Adrenal gland (tissue), 9 donors: ENCODE measurements at regions not wholly inside any gene's neighbourhood (a gene's known extent, or its start where the extent isn't known, plus 50 kb on each side); places are given as distances from the start of the nearest gene placed in this dataset.

Experiments used
- DNase-seq, 7 donors: peaks; one replicate each; pipeline ENCODE4 v3.0.0-alpha.2; 2019 to 2020
- H3K27ac ChIP-seq, 5 donors: fragments of 200-600 bp; sonication (generic) in 4 of 5; 1 replicate in 3 of 5; 2 replicates in 2 of 5; pipeline versions ENCODE4 v1.5.1 to v1.8.0; 2016 to 2020; ENCODE audit warnings: mild to moderate bottlenecking in 1 of 5
- H3K27me3 ChIP-seq: fragments of 200-600 bp; 2 replicates; pipeline ENCODE4 v1.8.0; 2021
- H3K36me3 ChIP-seq, 2 donors: fragments of 200-600 bp; replicated peaks in 1 of 2; 1 replicate in 1 of 2; 2 replicates in 1 of 2; pipeline versions ENCODE4 v1.5.1 to v1.8.0; 2018 to 2022
- H3K4me1 ChIP-seq, 2 donors: fragments of 200-600 bp; replicated peaks in 1 of 2; 1 replicate in 1 of 2; 2 replicates in 1 of 2; pipeline versions ENCODE4 v1.5.1 to v1.8.0; 2018 to 2021
- H3K4me3 ChIP-seq, 4 donors: fragments of 200-600 bp; sonication (generic) in 3 of 4; one replicate each; pipeline ENCODE4 v1.5.1; 2016 to 2018
- H3K9me3 ChIP-seq, 3 donors: fragments of 200-600 bp; sonication (generic) in 1 of 3; replicated peaks in 1 of 3; 1 replicate in 2 of 3; 2 replicates in 1 of 3; pipeline versions ENCODE4 v1.5.1 to v1.8.0; 2016 to 2021
- POLR2A ChIP-seq, 2 donors: fragments of 450-650 bp; IDR thresholded peaks; one replicate each; pipeline ENCODE4 v1.6.1; 2017; ENCODE audit warnings: antibody characterized with exemption in 2 of 2, mild to moderate bottlenecking in 2 of 2, moderate library complexity in 1 of 2
- WGBS, 4 donors: extraction: QIAGEN DNeasy Blood & Tissue Kit in 2 of 4; methylation state at CpG; one replicate each; pipeline versions ENCODE4 v1.1.5 to v1.1.7; 2013 to 2017; 5-methylcytosine and 5-hydroxymethylcytosine counted together
- intact Hi-C, 2 donors: fragments of 100-400 bp; cut with DNase I; formaldehyde crosslinking; loops; one replicate each; pipeline versions ENCODE4 v1.14.1 to v1.15.0; 2022 to 2023
- TF ChIP-seq, protein P1 (sequence below), 6 experiments: fragments of 450-650 bp in 4 of 6; fragments of 200-600 bp in 2 of 6; sonication (generic) in 1 of 6; IDR thresholded peaks; 1 replicate in 5 of 6; 2 replicates in 1 of 6; pipeline versions ENCODE4 v1.5.1 to v1.8.0; 2016 to 2021; ENCODE audit warnings: antibody characterized with exemption in 6 of 6, mild to moderate bottlenecking in 2 of 6, moderate library complexity in 1 of 6
- donor health status: healthy with polysubstance abuse.
- donor health status: Bipolar disorder and iron deficiency.
- donor health status: DM: yes; HTN: yes; CAD: no.
- donor health status: DM: no; HTN: no; CAD: no.
- donor health status: DM: no; HTN: no; CAD: no.

DNA sequence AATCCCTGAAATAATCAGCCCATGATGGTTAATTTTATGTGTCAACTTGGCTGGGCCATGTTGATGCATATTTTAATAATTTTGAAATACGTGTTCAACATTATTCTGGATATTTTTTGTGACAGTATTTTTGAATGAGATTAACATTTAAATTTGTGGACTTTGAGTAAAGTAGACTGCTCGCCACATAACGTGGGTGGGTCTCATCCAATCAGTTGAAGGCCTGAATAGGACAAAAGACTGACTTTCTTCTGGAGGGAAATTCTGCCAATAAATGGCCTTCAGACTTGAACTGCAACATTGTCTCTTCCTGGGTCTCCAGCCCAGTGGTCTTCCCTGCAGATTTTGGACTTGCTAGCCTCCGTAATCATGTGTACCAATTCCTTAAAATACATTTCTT, 53.6 kb upstream of the BICC1 start:
- Histone ChIP-seq H3K36me3 (no peaks in the 10 kb centered on the region), H3K4me3 (no peak overlapping the region), H3K4me1 (no peaks in the 10 kb centered on the region), H3K27me3 (no peaks in the 10 kb centered on the region), H3K9me3 (no peaks in the 10 kb centered on the region), H3K27ac (no peak overlapping the region)
- intact Hi-C loops, result no loop called here
- WGBS, 4 donors, result 78 to 87% (median 85%) methylated on average over 4 of the region's 4 CpGs
- no peak for TF ChIP-seq POLR2A (IDR thresholded peaks at IDR 0.05)
- TF ChIP-seq, protein P1, sequence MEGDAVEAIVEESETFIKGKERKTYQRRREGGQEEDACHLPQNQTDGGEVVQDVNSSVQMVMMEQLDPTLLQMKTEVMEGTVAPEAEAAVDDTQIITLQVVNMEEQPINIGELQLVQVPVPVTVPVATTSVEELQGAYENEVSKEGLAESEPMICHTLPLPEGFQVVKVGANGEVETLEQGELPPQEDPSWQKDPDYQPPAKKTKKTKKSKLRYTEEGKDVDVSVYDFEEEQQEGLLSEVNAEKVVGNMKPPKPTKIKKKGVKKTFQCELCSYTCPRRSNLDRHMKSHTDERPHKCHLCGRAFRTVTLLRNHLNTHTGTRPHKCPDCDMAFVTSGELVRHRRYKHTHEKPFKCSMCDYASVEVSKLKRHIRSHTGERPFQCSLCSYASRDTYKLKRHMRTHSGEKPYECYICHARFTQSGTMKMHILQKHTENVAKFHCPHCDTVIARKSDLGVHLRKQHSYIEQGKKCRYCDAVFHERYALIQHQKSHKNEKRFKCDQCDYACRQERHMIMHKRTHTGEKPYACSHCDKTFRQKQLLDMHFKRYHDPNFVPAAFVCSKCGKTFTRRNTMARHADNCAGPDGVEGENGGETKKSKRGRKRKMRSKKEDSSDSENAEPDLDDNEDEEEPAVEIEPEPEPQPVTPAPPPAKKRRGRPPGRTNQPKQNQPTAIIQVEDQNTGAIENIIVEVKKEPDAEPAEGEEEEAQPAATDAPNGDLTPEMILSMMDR (IDR thresholded peaks at IDR 0.05), result no peak
- DNase-seq, result no peak

DNA sequence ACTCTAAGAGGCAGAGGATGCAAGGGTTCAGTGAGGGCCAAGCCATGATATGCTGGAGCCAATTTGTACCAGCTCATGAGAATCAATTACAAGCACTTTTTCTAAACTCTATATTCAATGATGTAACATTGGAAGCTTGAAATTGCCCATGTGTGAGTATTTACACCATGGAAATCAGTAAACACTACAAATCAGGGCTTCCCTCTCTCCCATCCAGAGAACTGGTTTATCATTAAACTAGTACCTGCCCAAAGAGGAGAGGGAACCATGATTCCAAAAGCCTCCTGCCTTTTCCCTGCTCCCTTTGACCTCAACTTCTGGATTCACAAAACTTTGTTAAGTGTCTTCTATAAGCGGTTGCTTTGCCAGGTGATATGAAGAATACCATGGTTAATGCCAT, 52.5 kb upstream of the BICC1 start:
- H3K4me3 ChIP-seq, result no peak overlapping the region
- no peak for TF ChIP-seq POLR2A (IDR thresholded peaks at IDR 0.05)
- TF ChIP-seq, protein P1 (IDR thresholded peaks at IDR 0.05), result no peak
- H3K36me3 ChIP-seq, result no peaks in the 10 kb centered on the region
- intact Hi-C loops, result no loop called here
- no peaks in the 10 kb centered on the region for H3K27me3 ChIP-seq
- WGBS, 4 donors, result 62 to 98% (median 92%) methylated on average over 1 of the region's 1 CpG
- no peaks in the 10 kb centered on the region for H3K4me1 ChIP-seq
- no peaks in the 10 kb centered on the region for H3K9me3 ChIP-seq
- DNase-seq, result no peak
- no peak overlapping the region for H3K27ac ChIP-seq

DNA sequence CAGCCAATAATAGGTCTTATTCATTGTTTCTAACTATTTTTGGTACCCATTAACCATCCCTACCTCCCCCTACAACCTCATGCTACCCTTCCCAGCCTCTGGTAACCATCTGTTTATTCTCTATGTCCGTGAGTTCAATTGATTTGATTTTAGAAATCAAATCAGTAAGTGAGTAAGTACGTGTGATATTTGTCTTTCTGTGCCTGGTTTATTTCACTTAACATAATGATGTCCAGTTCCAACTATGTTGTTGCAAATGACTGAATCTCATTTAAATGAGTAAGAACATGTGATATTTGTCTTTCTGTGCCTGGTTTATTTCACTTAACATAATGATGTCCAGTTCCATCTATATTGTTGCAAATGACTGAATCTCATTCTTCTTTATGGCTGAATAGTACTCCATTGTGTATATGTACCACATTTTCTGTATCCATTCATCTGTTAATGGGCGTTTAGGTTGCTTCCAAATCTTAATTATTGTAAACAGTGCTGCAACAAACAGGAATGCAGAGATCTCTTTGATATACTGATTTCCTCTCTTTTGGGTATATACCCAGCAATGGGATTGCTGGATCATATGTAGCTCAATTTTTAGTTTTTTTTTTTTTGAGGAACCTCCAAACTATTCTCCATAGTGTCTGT, 49.7 kb upstream of the BICC1 start:
- Histone ChIP-seq H3K4me1 (no peaks in the 10 kb centered on the region), H3K27me3 (no peaks in the 10 kb centered on the region), H3K9me3 (no peaks in the 10 kb centered on the region), H3K4me3 (no peak overlapping the region), H3K27ac (no peak overlapping the region), H3K36me3 (no peaks in the 10 kb centered on the region)
- DNase-seq, result no peak
- intact Hi-C loops, result no loop called here
- WGBS, 4 donors, result 67 to 75% (median 68%) methylated on average over 3 of the region's 3 CpGs
- no peak for TF ChIP-seq POLR2A (IDR thresholded peaks at IDR 0.05)
- TF ChIP-seq, protein P1 (IDR thresholded peaks at IDR 0.05), result no peak
